Endothelial cell of umbilical vein (primary cell): ENCODE measurements at regions not wholly inside any gene's neighbourhood (a gene's known extent, or its start where the extent isn't known, plus 50 kb on each side); places are given as distances from the start of the nearest gene placed in this dataset.

Experiments used
- BruUV-seq: library from RNA; stranded (reverse); fragments of 400-500 nt; replicated peaks from 2 replicates; lab custom pipeline; 2021; lab: Mats Ljungman, UMichigan
- CTCF ChIA-PET: fragments of 300-600, 350-600 bp; sonication (Branson Sonifier 250); formaldehyde crosslinking; loops from one replicate; lab custom pipeline; 2021; ENCODE audit warnings: antibody characterized with exemption, inconsistent platforms; lab: Charles Lee
- POLR2A ChIA-PET: fragments of 300-600, 350-600 bp; sonication (Branson Sonifier 250); formaldehyde crosslinking; loops from one replicate; lab custom pipeline; 2021; ENCODE audit warnings: antibody characterized with exemption, inconsistent platforms; lab: Charles Lee
- DNase-seq: peaks from one replicate; pipeline ENCODE4 v3.0.0-alpha.2; 2011; ENCODE audit warnings: low read depth, low spot score
- FAIRE-seq: peaks from 2 replicates; lab custom pipeline; 2011; peaks lifted over from hg19 to GRCh38; lab: Jason Lieb, UNC
- H2AFZ ChIP-seq: 2 replicates; pipeline ENCODE4 v1.6.0; 2012; ENCODE audit warnings: low read depth, low read length, control low read depth, inconsistent platforms
- H3K27ac ChIP-seq: 2 replicates; pipeline ENCODE4 v1.5.1; 2011; ENCODE audit warnings: low read depth, mild to moderate bottlenecking, control low read depth, low read length, moderate library complexity; ENCODE audit not compliant: insufficient read depth
- H3K27me3 ChIP-seq, 2 experiments: 2 replicates each; pipeline versions ENCODE4 v1.6.0 to v1.6.1; 2011; ENCODE audit warnings: low read length in 2 of 2, mixed read lengths in 1 of 2; ENCODE audit not compliant: control insufficient read depth in 2 of 2, insufficient read depth in 2 of 2
- H3K36me3 ChIP-seq, 2 experiments: 2 replicates in 1 of 2; 3 replicates in 1 of 2; pipeline ENCODE4 v1.5.1; 2011; ENCODE audit warnings: low read length in 2 of 2, mild to moderate bottlenecking in 1 of 2, moderate library complexity in 1 of 2; ENCODE audit not compliant: control insufficient read depth in 2 of 2, insufficient read depth in 2 of 2; ENCODE audit errors: extremely low read depth in 1 of 2
- H3K4me1 ChIP-seq: 3 replicates; pipeline ENCODE4 v1.5.1; 2011; ENCODE audit warnings: mild to moderate bottlenecking, low read length; ENCODE audit not compliant: control insufficient read depth, insufficient read depth; ENCODE audit errors: extremely low read depth
- H3K4me2 ChIP-seq: 2 replicates; pipeline ENCODE4 v1.6.1; 2011; ENCODE audit warnings: low read length, control low read depth, mixed read lengths; ENCODE audit not compliant: insufficient read depth
- H3K4me3 ChIP-seq, 3 experiments: fragments of 200-600 bp in 1 of 3; sonication (generic), shearing (Covaris generic) in 1 of 3; replicated peaks in 1 of 3; 2 replicates each; pipeline ENCODE4 v1.5.1; 2011 to 2016; ENCODE audit warnings: control low read depth in 3 of 3, low read length in 3 of 3, mild to moderate bottlenecking in 2 of 3, inconsistent platforms in 1 of 3, low read depth in 1 of 3, moderate library complexity in 1 of 3; ENCODE audit not compliant: insufficient read depth in 1 of 3
- H3K79me2 ChIP-seq: 2 replicates; pipeline ENCODE4 v1.6.0; 2012; ENCODE audit warnings: low read length, inconsistent platforms; ENCODE audit not compliant: control insufficient read depth, insufficient read depth
- H3K9ac ChIP-seq: replicated peaks from 2 replicates; pipeline ENCODE3; 2011; ENCODE audit warnings: low read length, control low read depth; ENCODE audit not compliant: insufficient read depth; ENCODE audit errors: extremely low read depth
- H3K9me1 ChIP-seq: replicated peaks from 3 replicates; pipeline ENCODE4 v1.6.0; 2011; ENCODE audit warnings: mild to moderate bottlenecking, low read length; ENCODE audit not compliant: control insufficient read depth, insufficient read depth; ENCODE audit errors: extremely low read depth
- H3K9me3 ChIP-seq: replicated peaks from 2 replicates; pipeline ENCODE4 v1.5.1; 2012; ENCODE audit warnings: low read length, inconsistent platforms; ENCODE audit not compliant: control insufficient read depth, insufficient read depth
- H4K20me1 ChIP-seq: replicated peaks from 2 replicates; pipeline ENCODE3; 2011; ENCODE audit warnings: mild to moderate bottlenecking, low read length; ENCODE audit not compliant: control insufficient read depth, insufficient read depth; ENCODE audit errors: extremely low read depth
- CTCF ChIP-seq, 2 donors: IDR thresholded peaks; 1 replicate in 1 of 2; 2 replicates in 1 of 2; pipeline ENCODE4 v1.5.1; 2011; ENCODE audit warnings: low read length in 2 of 2, mild to moderate bottlenecking in 2 of 2, moderate library complexity in 2 of 2, control low read depth in 1 of 2, inconsistent platforms in 1 of 2, low read depth in 1 of 2; ENCODE audit not compliant: insufficient read depth in 1 of 2; ENCODE audit errors: extremely low read depth in 1 of 2
- FOS ChIP-seq: IDR thresholded peaks from 2 replicates; pipeline ENCODE4 v1.6.1; 2011; ENCODE audit warnings: mild to moderate bottlenecking, low read length, moderate library complexity, borderline replicate concordance; ENCODE audit not compliant: insufficient read depth
- GATA2 ChIP-seq: IDR thresholded peaks from 2 replicates; pipeline ENCODE4 v1.7.0; 2011; ENCODE audit warnings: low read depth, mild to moderate bottlenecking, moderate library complexity, mixed read lengths, low read length; ENCODE audit not compliant: insufficient read length, insufficient read depth
- JUN ChIP-seq: IDR thresholded peaks from 2 replicates; pipeline ENCODE4 v1.6.1; 2011; ENCODE audit warnings: borderline replicate concordance, low read depth; ENCODE audit not compliant: insufficient read length, insufficient read depth
- MYC ChIP-seq: IDR thresholded peaks from one replicate; pipeline ENCODE4 v1.6.1; 2011; ENCODE audit warnings: mild to moderate bottlenecking, low read depth, low read length
- POLR2A ChIP-seq: IDR thresholded peaks from 2 replicates; pipeline ENCODE4 v1.6.1; 2012; ENCODE audit warnings: low read depth, mild to moderate bottlenecking, control low read depth, low read length
- POLR2AphosphoS5 ChIP-seq: IDR thresholded peaks from 2 replicates; pipeline ENCODE4 v1.6.1; 2012; ENCODE audit warnings: low read depth, mild to moderate bottlenecking, control low read depth, low read length, moderate library complexity; ENCODE audit not compliant: insufficient read depth
- dilution Hi-C: fragments of 300-500 bp; cut with MboI; formaldehyde crosslinking; loops from one replicate; pipeline ENCODE4 v1.15.0; 2019; ENCODE audit warnings: low sequenced_read_pairs; ENCODE audit not compliant: extremely low pct_ligation_motif_present
- intact Hi-C: fragments of 100-400 bp; cut with micrococcal nuclease; formaldehyde crosslinking; loops from one replicate; pipeline ENCODE4 v1.10.0; 2022
- TF ChIP-seq, protein P1 (sequence below): IDR thresholded peaks from 2 replicates; pipeline ENCODE4 v1.6.1; 2011; ENCODE audit not compliant: insufficient read depth, insufficient read length

DNA sequence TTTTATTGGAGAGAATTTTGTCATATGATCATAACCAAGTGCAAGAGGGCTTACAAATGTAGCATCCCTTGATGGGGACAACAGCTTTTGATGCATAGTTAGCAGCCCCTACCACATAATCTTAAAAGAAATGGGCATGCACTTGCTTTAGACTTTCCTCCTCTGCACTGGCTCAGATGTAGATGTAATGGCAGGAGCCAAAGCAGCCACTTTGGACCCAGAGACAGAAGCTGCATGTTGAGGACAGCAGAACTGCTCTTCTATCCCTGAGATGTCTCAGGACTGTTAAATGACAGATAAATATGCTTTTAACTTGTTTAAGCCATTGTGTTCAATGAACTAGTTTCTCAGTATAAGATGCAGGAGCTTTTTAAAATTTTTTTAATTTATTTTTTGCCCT, 450.7 kb downstream of the TYW1 start:
- Histone ChIP-seq H3K9ac (no peak overlapping the region), H4K20me1 (no peaks in the 10 kb centered on the region), H3K27me3 (no peaks in the 10 kb centered on the region), H3K36me3 (no peaks in the 10 kb centered on the region), H3K9me1 (no peaks in the 10 kb centered on the region), H3K79me2 (no peaks in the 10 kb centered on the region), H3K27ac (no peak overlapping the region), H2AFZ (no peak overlapping the region), H3K9me3 (no peaks in the 10 kb centered on the region), H3K4me1 (no peaks in the 10 kb centered on the region), H3K4me3 (no peak overlapping the region), H3K4me2 (no peak overlapping the region)
- TF ChIP-seq MYC (no peak), CTCF (IDR thresholded peaks at IDR 0.05; ENCODE audit: extremely low read depth in 1 of 2, insufficient read depth in 1 of 2, low read depth in 1 of 2, low read length in 2 of 2) (no peak), POLR2AphosphoS5 (no peak), FOS (no peak), JUN (no peak), GATA2 (no peak), POLR2A (no peak)
- TF ChIP-seq, protein P1, sequence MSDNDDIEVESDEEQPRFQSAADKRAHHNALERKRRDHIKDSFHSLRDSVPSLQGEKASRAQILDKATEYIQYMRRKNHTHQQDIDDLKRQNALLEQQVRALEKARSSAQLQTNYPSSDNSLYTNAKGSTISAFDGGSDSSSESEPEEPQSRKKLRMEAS: no peak
- CTCF ChIA-PET: no interaction called here
- DNase-seq (no peak), FAIRE-seq (no peak)
- POLR2A ChIA-PET: no interaction called here
- dilution Hi-C loops: no loop called here
- no TSS peak for BruUV-seq
- intact Hi-C loops: no loop called here
